ENCODE measurements at regions not wholly inside any gene's neighbourhood (a gene's known extent, or its start where the extent isn't known, plus 50 kb on each side); places are given as distances from the start of the nearest gene placed in this dataset.

- TF ChIP-seq CTCF (IDR thresholded peaks at IDR 0.05) (no peak), POLR2A (IDR thresholded peaks at IDR 0.05) (no peak)
These were observed 862.5 kb upstream of the USP15 start for GRCh38 chr12:61397668-61398067.
